Activated CD4-positive, alpha-beta T cell treated with anti-CD3 and anti-CD28 coated beads, Interleukin-2, amount 50 U/mL, for 4 hours (primary cell): ENCODE measurements at regions not wholly inside any gene's neighbourhood (a gene's known extent, or its start where the extent isn't known, plus 50 kb on each side); places are given as distances from the start of the nearest gene placed in this dataset.

ENCODE experiments used
- DNase-seq, 2 experiments: peaks; one replicate each; pipeline ENCODE4 v3.0.0-alpha.2; 2020

DNA sequence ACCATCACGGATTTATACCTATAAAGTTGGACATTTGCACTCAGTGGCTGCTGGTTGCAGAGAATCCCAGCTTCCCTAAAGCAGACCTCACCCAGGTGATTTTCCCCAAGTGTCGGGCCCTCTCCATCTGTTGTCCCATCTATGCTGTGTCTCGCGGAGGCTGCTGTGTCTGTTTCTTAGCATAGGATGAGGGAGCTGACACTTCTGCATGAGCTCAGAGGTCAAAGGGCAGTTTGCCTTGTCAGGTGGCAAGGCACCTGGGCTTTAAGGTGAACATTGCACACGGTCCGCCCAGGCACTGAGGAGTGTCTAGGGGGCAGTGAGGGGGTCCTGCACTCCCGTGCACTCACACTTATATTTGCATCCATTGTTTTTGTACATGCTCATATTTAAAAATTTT, 151.6 kb downstream of the ZIC5 start:
- no peak for DNase-seq

DNA sequence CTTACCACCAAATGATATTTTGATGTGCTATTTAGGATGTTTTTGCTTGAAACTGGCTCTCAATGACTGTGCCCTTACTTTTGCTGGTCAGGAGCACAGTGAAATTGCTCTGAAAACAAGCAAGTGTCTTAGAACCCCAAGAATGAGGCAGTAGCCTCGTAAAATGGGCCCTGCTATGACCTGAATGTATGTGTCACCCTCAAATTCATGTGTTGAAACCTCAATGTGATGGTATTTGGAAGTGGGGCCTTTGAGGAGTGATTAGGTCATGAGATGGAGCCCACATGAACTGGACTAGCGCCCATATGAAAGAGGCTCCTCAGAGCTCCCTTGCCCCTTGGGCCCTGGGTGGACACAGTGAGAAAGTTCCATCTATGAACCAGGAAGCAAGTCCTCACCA, 155.2 kb downstream of the ZIC5 start:
- DNase-seq: no peak

DNA sequence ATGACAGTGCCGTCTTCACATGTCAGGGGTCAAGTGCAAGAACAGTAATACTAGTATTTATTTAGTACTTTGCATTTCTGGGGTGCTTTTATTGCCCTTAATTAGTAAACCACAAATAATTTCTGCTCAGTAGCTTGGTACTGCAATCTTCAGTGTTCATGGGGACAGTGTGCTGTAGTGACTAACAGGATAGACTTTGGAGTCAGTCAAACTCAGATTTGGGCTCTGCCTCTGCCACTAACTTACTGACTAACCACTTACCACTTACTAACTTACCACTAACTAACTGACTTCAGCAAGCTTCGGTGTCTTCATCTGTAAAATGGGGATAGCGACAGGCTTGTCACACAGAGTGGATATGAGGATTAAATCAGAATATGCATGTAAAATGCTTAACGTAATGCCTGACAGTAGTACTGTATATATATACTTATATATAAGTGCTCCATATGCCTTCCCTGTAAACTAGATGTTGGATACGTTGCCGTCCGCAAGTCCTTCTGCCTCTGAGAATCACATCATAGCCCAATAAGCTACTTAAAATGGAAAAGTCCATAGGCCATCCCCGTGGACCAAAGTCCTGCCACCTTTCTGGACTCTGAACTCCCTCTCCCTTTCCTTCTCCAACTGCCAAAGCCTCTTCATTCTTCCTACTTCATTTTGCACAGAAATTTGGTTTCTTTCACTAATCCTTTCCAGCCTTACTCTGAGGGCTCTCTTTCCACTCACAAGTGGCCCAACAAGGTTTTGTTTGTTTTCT, 158.1 kb downstream of the ZIC5 start:
- no peak for DNase-seq

DNA sequence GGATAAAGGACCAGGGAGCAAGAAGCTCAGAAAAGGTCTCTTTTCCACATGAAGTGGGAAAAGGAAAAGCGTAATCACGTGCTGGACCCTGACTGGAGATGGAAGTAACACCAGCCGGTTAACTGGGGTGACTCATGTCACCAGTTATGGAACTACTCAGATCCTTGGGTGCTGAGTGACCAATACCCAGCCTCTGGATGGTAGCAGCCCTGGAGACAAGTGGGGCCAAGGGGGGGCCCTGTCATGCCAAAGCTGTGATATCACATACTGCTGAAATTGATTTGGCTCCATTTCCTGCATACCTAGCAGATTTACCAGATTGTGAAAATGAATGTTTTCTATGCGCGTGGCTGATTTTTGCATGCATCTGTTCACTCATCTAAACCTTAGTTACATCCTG, 158.9 kb downstream of the ZIC5 start:
- DNase-seq: no peak

DNA sequence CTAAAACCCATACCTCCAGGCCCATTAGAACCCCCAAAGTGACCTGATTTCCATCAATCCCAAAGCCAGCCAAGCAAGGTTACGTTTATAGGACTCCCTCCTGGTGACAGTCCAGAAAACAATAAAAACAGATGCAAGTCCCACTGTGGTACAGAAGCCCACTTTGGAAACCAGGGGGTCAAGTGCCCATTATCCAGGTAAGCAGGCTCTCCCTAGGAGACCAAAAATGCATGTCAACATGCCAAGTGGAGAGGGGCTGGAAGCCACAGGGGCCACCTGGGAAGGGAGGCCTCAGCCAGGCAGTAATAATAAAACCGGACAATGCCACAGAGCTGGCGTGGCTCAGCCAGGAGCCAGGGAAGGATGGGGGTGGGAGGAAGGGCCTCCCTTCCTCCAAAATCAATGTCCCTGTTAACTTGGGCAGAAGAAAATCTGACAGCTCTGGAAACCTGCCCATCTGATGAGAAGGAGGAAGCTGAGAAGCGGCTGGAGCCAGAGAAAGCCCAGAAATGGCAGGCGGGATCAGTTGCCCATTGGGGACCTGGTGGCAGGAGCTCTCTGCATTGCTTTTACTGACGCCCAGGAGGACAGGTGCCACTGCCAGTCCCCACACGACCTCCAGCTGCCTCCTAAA, 160.4 kb downstream of the ZIC5 start:
- DNase-seq: no peak

DNA sequence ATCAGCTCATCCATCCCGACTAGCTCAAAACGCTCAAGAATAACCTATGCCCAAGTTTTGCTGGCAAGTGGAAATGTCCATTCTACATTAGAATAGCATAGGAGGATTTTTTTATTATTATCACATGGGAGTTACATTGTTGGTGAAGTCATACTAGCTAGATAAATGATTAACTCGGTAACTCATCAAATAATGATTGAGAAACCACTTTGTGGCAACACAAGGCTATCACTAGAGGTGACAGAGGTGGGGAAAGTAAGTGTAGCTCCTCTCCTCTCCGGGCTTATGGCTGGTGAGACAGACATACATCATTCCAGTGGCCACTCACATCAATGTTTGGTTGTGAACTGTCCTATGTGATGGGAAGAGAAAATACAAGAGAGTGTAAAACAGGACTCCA, 161.6 kb downstream of the ZIC5 start:
- no peak for DNase-seq

DNA sequence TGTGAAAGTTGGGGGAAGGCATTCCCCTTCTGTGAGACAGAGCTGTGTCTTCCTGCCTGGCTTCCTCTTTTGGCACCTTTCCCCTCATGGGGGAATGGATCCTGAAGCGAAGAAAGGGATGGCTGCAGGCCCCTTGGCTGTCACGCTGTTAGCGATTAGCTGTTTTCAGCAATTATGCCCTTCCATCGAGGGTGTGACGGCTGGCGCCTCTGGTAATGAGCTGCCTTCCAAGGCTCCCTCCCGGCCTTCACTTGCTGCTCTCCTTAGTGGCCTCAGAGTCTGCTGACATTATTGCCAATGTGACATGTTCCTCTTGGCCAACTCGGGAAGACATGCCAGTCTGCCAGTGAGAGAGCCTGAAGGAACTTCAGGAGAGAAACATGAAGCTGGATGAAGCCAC, 162.1 kb downstream of the ZIC5 start:
- no peak for DNase-seq

DNA sequence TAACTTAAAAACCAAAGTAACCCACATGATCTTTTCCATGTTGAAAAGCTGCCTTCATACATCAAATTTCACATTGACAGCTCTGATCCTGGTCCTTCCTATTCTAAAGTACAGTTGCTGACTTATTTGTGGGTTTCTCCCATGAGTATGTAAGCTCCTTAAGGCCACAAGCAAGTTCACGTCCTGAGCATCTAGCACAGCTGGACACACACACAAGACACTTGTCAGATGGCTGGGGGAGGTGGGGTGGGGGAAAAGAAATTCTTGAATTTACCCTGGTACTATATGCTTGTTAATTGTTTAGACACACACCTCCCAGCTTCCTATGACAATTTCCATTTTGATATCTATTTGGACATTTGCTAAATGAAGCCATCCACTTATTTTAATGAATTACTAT, 162.8 kb downstream of the ZIC5 start:
- no peak for DNase-seq

DNA sequence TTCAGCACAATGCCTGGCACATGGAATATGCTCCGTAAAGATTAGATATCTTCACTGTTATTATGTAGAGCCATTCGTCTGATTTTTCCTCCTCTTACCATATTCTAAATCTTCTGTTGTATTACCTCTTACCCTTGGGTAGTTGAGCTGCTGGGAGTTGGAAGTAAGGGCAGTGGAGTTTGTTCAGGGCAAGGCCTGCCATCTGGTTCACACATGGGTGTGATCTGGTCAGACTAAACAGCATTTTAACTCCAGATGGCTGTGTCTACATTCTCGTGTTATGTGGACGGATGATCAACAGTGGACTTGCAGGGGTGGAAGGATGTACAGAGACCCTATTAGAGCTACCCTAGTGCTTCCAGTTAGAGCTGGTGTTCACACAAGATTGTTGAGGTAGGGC, 164.9 kb downstream of the ZIC5 start:
- DNase-seq: no peak

DNA sequence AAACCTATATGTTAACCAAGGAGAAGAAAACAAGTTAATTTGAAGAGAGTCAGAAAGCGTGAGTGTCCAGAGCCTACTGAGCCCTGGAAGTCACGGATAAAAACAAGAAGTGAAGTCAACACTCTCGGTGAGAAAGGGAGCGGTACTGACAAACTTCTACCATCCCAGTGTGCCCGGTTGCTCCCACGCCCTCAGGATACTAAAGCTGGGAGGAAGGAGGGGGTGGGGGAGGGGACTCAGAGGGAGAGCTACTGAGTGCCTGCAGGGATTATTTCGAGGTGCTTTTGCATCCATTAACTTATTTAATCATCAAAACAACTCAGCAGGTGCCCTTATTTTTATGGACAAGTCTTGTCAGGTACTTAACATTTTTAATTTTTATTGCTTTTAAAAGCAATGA, 166.2 kb downstream of the ZIC5 start:
- no peak for DNase-seq

DNA sequence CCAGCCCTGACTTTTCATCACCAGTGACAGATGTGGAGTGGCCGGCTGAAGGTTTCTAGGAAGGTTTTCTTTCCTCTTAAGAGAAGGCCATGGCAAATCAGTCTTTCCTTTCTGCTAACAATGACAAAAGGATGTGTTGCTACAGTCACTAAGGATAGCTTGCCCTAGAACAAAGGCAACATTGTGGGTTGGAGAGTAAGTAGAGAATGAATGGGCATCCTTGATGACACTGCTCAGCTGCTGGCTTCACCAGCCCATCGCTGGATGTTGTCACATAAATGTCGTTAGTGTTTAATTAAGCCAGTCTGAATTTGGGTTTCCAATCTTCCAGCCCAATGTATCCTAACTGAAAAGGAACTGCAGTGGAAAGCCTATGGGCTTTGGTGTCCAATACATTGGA, 168.4 kb downstream of the ZIC5 start:
- DNase-seq: no peak

DNA sequence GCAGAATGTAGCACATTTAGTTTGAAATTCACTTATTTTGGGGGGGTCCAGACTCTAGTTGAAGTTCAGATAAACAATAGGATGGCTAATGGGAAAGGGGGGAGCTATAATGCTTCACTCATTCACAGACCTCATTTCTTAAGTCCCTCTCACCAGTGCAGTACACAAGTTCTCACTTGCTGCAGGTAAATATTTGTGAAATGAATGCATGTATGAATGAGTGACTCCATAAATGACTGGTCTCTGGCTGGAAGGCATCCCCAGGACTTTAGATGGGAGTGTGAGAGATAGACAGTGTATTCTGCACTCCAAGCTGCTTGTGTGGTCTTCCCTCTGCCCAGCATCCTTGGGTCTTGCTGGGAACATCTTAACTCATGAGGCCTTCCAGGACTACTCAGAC, 169.2 kb downstream of the ZIC5 start:
- no peak for DNase-seq

DNA sequence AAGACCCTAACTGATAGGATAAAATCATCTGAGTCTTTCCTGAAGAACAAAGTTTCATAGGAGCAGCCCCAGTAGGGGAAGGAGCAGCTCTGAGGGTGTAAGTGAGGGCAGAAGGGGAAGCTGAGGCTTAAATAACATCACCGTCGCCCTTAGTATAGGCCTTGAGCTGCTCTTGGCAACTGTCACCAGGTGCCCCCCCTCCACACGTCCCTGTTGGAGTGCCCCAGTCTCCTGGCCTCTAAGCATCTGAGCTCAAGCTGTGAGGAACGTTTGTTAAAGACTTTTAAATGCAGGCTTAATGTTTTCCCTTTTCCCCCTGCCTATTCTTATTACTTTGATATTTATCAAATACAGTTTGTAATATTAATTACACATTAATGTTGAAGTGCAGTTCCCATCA, 170.6 kb downstream of the ZIC5 start:
- no peak for DNase-seq

DNA sequence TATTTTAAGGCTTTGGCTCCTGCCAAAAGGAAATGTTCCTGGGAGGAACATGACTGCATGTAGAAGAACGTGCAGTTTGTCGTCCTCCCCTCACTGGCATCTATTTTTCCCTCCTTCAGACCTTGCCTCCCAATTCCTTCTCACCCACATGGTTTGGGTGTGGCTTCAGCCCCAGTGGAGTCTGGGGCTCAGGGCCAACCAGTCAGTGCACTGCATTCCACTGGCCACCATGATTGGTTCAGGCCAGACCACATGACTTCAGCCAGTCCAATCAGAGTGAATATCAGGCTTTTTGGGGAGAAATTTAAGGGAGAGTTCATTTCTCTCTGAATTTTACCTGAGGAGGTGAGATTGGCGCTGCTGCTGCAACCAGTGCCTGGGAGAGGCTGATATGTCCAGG, 171.6 kb downstream of the ZIC5 start:
- no peak for DNase-seq

DNA sequence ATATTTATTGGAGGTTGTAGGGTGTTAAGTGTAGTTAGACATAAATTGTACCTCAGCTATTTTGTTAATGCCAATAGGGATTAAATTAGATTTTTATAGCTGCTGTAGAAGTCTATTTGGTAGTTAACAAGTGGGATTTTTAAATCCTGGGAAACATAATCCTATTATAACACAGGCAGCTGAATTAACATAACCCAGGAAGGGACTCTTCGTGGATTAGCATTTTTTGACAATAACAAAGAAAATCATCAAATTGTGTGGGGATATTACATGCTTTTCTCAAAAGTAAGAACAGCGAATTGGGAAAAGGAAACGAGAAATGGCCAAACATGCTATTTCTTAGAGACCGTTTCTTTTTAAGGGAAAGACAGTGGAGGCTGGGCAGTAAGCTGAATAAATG, 172.8 kb downstream of the ZIC5 start:
- DNase-seq: no peak

DNA sequence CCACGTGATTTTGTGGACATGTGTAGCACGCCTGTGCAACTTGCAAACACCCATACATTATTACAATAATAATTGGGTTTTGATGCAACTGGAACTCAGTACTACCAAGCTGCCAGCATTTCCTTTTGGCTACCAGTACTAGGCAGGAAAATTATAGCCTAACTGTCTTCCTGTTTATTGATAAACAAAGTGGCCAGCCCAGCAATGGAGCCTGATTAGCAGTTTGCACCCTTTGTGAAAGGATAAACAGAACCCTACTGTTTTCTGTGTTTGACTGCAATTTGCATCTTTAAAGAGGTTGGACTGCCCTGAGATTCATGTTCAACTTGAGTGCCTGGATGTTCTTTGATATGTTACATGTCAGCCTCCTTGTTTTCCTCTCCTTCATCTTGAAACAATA, 173.9 kb downstream of the ZIC5 start:
- no peak for DNase-seq

DNA sequence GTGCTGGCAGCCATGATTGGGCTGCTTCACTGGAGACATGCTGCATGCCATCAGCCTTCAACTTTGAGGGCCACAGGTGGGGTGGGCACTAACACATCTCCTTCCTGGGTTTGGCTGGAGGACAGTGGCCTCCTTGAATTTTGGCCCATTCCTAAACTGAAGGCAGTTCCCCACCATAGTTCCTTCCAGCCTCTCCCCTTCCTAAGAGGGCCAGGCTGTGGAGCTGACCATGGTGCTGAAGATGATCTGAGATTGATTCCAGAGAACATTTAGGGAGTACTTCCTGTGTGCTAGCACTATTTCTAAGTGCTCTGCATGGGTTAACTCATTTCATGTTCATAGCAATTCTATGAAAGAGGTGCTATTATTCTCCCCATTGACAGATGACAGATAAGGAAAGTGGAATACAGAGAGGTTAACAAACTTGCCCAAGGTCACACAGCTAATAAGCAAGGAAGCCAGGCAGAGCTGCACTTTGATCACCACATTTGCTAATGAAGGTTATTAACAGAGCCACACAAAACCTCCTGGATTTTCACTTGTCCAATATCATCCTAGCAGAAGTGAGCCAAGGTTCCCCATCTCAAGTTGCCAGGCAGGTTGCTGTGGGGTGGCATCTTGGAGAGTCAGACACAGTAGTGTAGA, 175.3 kb downstream of the ZIC5 start:
- DNase-seq: no peak

DNA sequence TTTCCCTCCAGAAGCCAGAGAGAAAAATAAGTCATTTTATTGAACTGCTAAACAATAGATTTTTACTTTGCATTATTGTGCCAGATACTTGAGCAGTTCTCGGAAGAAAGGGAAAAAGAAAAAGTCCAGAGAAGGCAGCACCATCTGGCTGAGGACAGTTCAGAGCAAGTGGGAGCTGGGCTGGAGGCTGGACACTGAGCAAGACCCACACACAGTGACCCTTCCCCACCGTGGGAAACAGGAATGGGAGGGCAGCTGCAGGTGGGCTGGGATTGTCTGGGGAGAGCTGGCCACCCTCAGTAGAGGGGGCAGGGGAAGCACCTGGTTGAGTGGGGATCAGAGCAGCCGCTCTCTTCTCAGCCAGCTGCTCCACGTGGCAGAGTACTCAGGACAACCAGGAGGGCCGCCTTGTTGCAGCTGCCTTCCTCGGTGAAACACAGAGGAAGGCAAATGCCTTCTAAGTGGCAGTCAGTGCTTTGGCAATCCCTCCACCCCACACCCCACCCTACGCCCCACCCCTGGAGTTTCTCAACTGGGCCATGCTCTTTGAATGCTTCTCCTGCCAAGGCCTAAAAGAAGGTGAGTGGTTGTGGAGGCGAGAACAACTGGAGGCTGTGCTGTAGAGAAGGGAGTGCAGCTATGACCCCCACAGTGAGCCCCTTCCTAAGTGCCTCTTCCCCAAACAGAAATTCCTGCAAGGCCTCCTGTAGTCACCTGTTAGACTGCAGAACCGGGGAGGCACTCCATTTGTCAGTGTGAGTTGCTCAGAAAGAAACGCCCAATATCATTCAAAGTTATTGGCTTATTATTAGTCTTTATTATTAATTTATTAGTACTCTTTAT, 179.3 kb downstream of the ZIC5 start:
- DNase-seq: no peak

DNA sequence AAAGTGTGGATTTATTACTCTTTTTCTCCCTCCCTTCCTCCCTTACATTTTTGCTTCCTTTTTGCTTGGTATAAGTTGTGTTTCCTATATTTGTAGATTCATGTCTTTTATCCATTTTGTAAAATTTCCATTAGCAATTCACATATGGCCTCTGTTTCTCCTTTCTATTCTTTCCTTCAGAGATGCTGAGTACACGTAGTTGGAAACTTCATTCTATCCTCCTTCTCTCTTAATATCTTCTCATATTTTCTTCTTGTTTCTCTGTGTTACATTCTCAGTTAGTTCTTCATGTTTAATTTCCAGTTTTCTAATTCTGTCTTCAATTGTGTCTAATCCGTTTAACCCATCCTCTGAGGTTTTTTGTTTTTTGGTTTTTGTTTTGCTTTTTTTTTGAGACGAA, 188.9 kb downstream of the ZIC5 start:
- no peak for DNase-seq

DNA sequence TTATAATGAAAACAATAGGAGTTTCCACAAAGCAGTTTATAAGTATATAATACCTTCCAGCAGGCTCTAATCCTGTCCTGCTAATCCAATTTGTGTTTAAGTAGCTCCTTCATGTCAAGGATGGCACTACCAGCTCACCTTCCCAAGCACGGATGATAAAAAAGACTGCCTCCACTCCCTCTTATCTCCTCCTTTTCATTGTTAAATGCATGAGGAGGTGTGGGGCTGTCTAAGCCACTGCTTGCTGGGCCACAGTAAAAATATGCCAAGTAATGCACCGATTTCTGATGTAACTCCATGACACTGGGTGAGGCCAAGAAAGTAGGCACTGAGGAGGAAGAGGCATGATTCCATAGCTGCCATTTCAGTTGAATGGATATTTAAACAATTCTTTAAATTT, 193.1 kb downstream of the ZIC5 start:
- no peak for DNase-seq

DNA sequence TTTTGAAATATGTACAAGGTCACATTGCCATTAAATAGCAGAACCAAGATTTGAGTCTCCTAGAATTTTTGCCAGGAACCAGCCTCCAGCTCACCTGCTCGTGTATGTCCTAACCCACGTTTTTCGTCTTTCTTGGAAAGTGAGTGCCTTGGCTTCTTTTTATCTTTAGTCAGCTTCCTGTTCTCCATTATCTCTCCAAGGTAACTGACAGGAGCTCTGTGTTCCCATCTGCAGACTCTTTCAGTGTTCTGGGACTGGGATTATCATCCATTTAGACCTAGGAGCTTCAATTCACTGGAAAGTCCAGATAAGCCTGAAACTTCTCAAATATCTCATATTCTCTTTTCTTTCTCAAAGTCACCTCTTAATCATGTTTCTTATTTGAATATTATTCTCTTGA, 193.7 kb downstream of the ZIC5 start:
- no peak for DNase-seq

DNA sequence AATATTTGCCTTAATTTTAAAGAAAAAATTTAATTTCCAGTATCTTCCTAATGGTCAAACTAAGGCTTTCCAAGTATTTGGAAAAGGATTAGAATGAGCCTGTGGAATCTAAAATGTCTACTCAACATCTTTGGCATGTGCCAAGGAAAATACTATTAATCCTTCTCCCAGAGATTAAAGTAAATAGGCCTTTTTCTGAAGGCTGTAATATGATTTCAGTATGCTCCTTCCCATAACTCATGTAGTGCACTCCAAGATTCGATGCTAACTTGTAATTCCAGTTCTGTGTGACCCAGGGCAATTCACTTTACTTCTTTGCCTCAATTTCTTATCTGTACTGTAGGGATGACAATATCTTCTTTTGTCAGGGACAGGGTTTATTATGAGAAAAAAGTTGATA, 196.9 kb downstream of the ZIC5 start:
- DNase-seq: no peak

DNA sequence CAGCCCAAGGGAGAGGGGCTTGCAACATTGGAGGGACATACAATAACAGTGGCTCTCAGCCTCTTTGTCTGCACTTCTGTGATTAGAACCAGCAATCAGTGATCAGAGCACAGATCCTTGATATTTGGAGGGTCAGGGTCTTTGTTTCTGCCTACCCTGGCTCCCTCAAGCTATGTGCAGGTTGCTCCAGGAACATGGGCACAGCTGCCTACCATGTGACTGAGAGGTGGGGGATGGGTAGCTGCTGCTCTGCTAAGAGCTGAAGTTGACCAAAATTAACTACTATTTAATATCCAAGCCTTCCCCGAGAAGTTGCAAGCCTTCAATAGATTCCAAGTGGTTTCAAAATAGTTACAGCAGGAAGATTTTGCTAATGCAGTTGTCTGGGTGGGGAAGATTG, 202.6 kb downstream of the ZIC5 start:
- no peak for DNase-seq

DNA sequence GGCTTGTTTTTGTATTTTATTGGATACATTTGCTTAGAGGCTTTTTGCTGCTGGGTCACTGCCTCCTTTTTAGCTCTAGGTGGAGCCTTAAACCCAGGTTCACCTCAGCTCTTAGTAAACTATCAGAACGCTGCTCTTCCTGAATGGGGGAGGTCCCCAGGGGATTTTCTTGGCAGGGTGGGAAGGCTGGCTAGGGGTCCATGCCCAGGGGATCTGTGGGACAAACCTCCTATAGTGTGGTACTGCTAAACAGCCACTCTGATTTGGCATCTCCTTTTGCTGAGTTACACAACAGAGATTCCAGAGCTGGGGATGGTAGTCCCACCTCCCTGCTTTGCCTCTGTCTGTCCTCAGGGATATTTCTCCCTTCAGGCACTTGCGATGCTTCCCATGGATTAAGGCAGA, 204.9 kb downstream of the ZIC5 start:
- DNase-seq: no peak
